B cell (primary cell): ENCODE measurements at regions not wholly inside any gene's neighbourhood (a gene's known extent, or its start where the extent isn't known, plus 50 kb on each side); places are given as distances from the start of the nearest gene placed in this dataset.

Experiments
- ATAC-seq: fragments of 200-7000 bp; cut with Tn5 transposase; one replicate; pipeline ENCODE4 v1.10.0; 2021; ENCODE audit warnings: low read depth, mild to moderate bottlenecking, moderate number of reproducible peaks, moderate library complexity
- CTCF ChIA-PET: fragments of 350-600 bp; sonication (Branson Sonifier 250); formaldehyde crosslinking; loops from one replicate; lab custom pipeline; 2021; ENCODE audit warnings: antibody characterized with exemption, inconsistent platforms; lab: Charles Lee
- POLR2A ChIA-PET: fragments of 350-600 bp; sonication (Branson Sonifier 250); formaldehyde crosslinking; loops from one replicate; lab custom pipeline; 2021; ENCODE audit warnings: antibody characterized with exemption; lab: Charles Lee
- DNase-seq: peaks from one replicate; pipeline ENCODE4 v3.0.0; 2013
- H2AFZ ChIP-seq: 2 replicates; pipeline ENCODE4 v1.6.1; 2012; ENCODE audit warnings: mild to moderate bottlenecking, low read depth, low read length; ENCODE audit not compliant: insufficient read depth, poor library complexity, severe bottlenecking
- H3K27ac ChIP-seq, 2 donors: 1 replicate in 1 of 2; 2 replicates in 1 of 2; pipeline ENCODE4 v1.5.1; 2012 to 2013; ENCODE audit warnings: low read length in 2 of 2, mild to moderate bottlenecking in 2 of 2, moderate library complexity in 1 of 2
- H3K27me3 ChIP-seq, 4 experiments: fragments of 200-600 bp in 1 of 4; sonication (generic) in 1 of 4; replicated peaks in 1 of 4; 1 replicate in 2 of 4; 2 replicates in 2 of 4; pipeline versions ENCODE4 v1.6.1 to v1.7.0; 2013 to 2016; ENCODE audit warnings: low read length in 3 of 4, mild to moderate bottlenecking in 2 of 4, mixed read lengths in 1 of 4, moderate library complexity in 1 of 4; ENCODE audit not compliant: insufficient read depth in 4 of 4, control insufficient read depth in 3 of 4; ENCODE audit errors: control extremely low read depth in 1 of 4
- H3K36me3 ChIP-seq, 2 experiments: replicated peaks in 1 of 2; 1 replicate in 1 of 2; 2 replicates in 1 of 2; pipeline versions ENCODE4 v1.6.1 to v1.7.1; 2013; ENCODE audit warnings: low read length in 1 of 2; ENCODE audit not compliant: insufficient read depth in 2 of 2, control insufficient read depth in 1 of 2; ENCODE audit errors: control extremely low read depth in 1 of 2, extremely low read depth in 1 of 2
- H3K4me1 ChIP-seq, 2 donors: fragments of 200-600 bp in 1 of 2; sonication (generic) in 1 of 2; 1 replicate in 1 of 2; 2 replicates in 1 of 2; pipeline versions ENCODE4 v1.5.1 to v1.6.1; 2013 to 2017; ENCODE audit warnings: low read length in 2 of 2; ENCODE audit not compliant: control insufficient read depth in 2 of 2, insufficient read depth in 2 of 2
- H3K4me2 ChIP-seq: replicated peaks from 2 replicates; pipeline ENCODE3; 2012; ENCODE audit warnings: mild to moderate bottlenecking, low read depth, low read length; ENCODE audit not compliant: poor library complexity, severe bottlenecking
- H3K4me3 ChIP-seq, 5 experiments: fragments of 200-600 bp in 1 of 5; sonication (generic) in 1 of 5; 1 replicate in 3 of 5; 2 replicates in 2 of 5; pipeline versions ENCODE4 v1.5.1 to v1.7.0; 2011 to 2016; ENCODE audit warnings: low read length in 4 of 5, mild to moderate bottlenecking in 4 of 5, low read depth in 2 of 5, control low read depth in 1 of 5, moderate library complexity in 1 of 5; ENCODE audit not compliant: insufficient read depth in 1 of 5; ENCODE audit errors: control extremely low read depth in 1 of 5, extremely low read depth in 1 of 5
- H3K79me2 ChIP-seq: fragments of 200-600 bp; sonication (generic); one replicate; pipeline ENCODE4 v1.6.0; 2016; ENCODE audit warnings: low read length; ENCODE audit not compliant: control insufficient read depth, insufficient read depth
- H3K9ac ChIP-seq: fragments of 200-600 bp; sonication (generic); 2 replicates; pipeline ENCODE4 v1.6.1; 2017; ENCODE audit warnings: mild to moderate bottlenecking, low read length, moderate library complexity
- H3K9me3 ChIP-seq, 3 donors: one replicate each; pipeline versions ENCODE4 v1.6.1 to v1.7.1; 2013; ENCODE audit warnings: low read length in 2 of 3; ENCODE audit not compliant: control insufficient read depth in 2 of 3, insufficient read depth in 1 of 3; ENCODE audit errors: control extremely low read depth in 1 of 3
- H4K20me1 ChIP-seq: 2 replicates; pipeline ENCODE4 v1.6.0; 2012; ENCODE audit warnings: mild to moderate bottlenecking, low read length; ENCODE audit not compliant: insufficient read depth, control insufficient read depth, poor library complexity, severe bottlenecking
- H3K27ac Mint-ChIP-seq: one replicate; pipeline ENCODE4 v1.8.0; 2021; ENCODE audit warnings: mixed read lengths
- H3K27me3 Mint-ChIP-seq: one replicate; pipeline ENCODE4 v1.8.0; 2021; ENCODE audit warnings: mixed read lengths
- H3K4me1 Mint-ChIP-seq: one replicate; pipeline ENCODE4 v1.8.0; 2021; ENCODE audit warnings: mixed read lengths
- H3K4me3 Mint-ChIP-seq: one replicate; pipeline ENCODE4 v1.8.0; 2021; ENCODE audit warnings: mixed read lengths
- H3K9me3 Mint-ChIP-seq: one replicate; pipeline ENCODE4 v1.8.0; 2022; ENCODE audit warnings: mixed read lengths; ENCODE audit not compliant: insufficient read depth
- CTCF ChIP-seq: fragments of 200-600 bp; IDR thresholded peaks from one replicate; pipeline ENCODE4 v1.8.0; 2022; ENCODE audit warnings: antibody characterized with exemption, mild to moderate bottlenecking
- EZH2 ChIP-seq: IDR thresholded peaks from 2 replicates; pipeline ENCODE4 v1.6.1; 2012; ENCODE audit warnings: borderline replicate concordance, low read depth, mild to moderate bottlenecking, moderate library complexity, low read length; ENCODE audit not compliant: insufficient read depth, poor library complexity, severe bottlenecking
- WGBS: methylation state at CpG from one replicate; pipeline ENCODE4 v1.1.5; 2013; ENCODE audit warnings: missing lambda C conversion rate; ENCODE audit not compliant: insufficient coverage; 5-methylcytosine and 5-hydroxymethylcytosine counted together
- intact Hi-C: fragments of 100-400 bp; cut with micrococcal nuclease; formaldehyde crosslinking; loops from one replicate; pipeline ENCODE4 v1.10.0; 2022

GRCh38 chr18:56200381-56200911 lies 437.9 kb downstream of the TXNL1 start:
- Mint-ChIP-seq H3K9me3 (no peaks in the 10 kb centered on the region), H3K4me1 (peaks cover 39% of the 10 kb centered on the region), H3K4me3 (no peak overlapping the region), H3K27ac (no peak overlapping the region), H3K27me3 (no peaks in the 10 kb centered on the region)
- no peaks in the 10 kb centered on the region for H3K79me2 ChIP-seq
- WGBS = no CpG with 5 or more reads among the region's 1 CpG
- peaks cover 30 to 37% of the 10 kb centered on the region in 2 donors for H3K4me1 ChIP-seq
- no peak overlapping the region for H3K27ac ChIP-seq
- no peaks in the 10 kb centered on the region for H3K27me3 ChIP-seq
- H3K4me3 ChIP-seq = no peak overlapping the region
- no peaks in the 10 kb centered on the region for H3K36me3 ChIP-seq
- H3K9ac ChIP-seq = no peak overlapping the region
- H3K4me2 ChIP-seq = peak overlapping the region; percentile 6
- H4K20me1 ChIP-seq = no peaks in the 10 kb centered on the region
- ChIA-PET CTCF (no interaction called here), POLR2A (no interaction called here)
- TF ChIP-seq CTCF (no peak), EZH2 (no peak)
- H3K9me3 ChIP-seq = peaks cover 0 to 5% (median 5%) of the 10 kb centered on the region in 3 donors
- intact Hi-C loops = no loop called here
- no peak for ATAC-seq
- H2AFZ ChIP-seq = peak overlapping the region; percentile 32
- no peak for DNase-seq

GRCh38 chr18:56199580-56200330 lies 438.6 kb downstream of the TXNL1 start:
- H2AFZ ChIP-seq = peak overlapping the region; percentile 32
- no peak for ATAC-seq
- H3K4me2 ChIP-seq = peak overlapping the region; percentile 6
- H3K9ac ChIP-seq = no peak overlapping the region
- CTCF ChIA-PET = no interaction called here
- Mint-ChIP-seq H3K9me3 (no peaks in the 10 kb centered on the region), H3K4me1 (peaks cover 39% of the 10 kb centered on the region), H3K27me3 (no peaks in the 10 kb centered on the region), H3K4me3 (no peak overlapping the region), H3K27ac (no peak overlapping the region)
- no peak overlapping the region for H3K27ac ChIP-seq
- H3K4me3 ChIP-seq = no peak overlapping the region
- no peaks in the 10 kb centered on the region for H3K27me3 ChIP-seq
- intact Hi-C loops = no loop called here
- H3K79me2 ChIP-seq = no peaks in the 10 kb centered on the region
- 60% methylated on average over 6 of the region's 8 CpGs for WGBS
- POLR2A ChIA-PET = no interaction called here
- no peaks in the 10 kb centered on the region for H3K36me3 ChIP-seq
- TF ChIP-seq EZH2 = no peak
- peak; percentile 9 for DNase-seq
- H3K9me3 ChIP-seq = peaks cover 0 to 5% (median 3%) of the 10 kb centered on the region in 3 donors
- peaks cover 30 to 37% of the 10 kb centered on the region in 2 donors for H3K4me1 ChIP-seq
- H4K20me1 ChIP-seq = no peaks in the 10 kb centered on the region
